ENCODE measurements at regions not wholly inside any gene's neighbourhood (a gene's known extent, or its start where the extent isn't known, plus 50 kb on each side); places are given as distances from the start of the nearest gene placed in this dataset.

DNA sequence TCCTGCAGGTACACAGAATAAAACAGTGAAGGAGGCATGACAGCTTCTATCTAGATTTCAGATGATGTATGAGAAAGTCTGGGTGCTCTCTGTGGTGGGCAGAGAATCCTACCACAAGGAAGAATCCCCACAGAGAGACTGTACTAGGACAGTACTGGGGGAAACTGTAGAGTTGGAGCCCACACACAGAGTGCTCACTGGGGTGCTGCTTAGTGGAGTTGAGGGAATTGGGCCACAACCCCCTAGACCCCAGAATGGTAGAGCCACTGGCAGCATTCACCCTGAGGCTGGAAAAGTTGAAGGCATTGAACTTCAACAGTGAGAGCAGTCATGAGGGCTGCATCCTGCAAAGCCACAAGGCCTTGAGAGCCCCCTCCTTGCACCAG is 62.2 kb upstream of the TNFRSF21 start:
- TF ChIP-seq, protein P1, sequence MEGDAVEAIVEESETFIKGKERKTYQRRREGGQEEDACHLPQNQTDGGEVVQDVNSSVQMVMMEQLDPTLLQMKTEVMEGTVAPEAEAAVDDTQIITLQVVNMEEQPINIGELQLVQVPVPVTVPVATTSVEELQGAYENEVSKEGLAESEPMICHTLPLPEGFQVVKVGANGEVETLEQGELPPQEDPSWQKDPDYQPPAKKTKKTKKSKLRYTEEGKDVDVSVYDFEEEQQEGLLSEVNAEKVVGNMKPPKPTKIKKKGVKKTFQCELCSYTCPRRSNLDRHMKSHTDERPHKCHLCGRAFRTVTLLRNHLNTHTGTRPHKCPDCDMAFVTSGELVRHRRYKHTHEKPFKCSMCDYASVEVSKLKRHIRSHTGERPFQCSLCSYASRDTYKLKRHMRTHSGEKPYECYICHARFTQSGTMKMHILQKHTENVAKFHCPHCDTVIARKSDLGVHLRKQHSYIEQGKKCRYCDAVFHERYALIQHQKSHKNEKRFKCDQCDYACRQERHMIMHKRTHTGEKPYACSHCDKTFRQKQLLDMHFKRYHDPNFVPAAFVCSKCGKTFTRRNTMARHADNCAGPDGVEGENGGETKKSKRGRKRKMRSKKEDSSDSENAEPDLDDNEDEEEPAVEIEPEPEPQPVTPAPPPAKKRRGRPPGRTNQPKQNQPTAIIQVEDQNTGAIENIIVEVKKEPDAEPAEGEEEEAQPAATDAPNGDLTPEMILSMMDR (IDR thresholded peaks at IDR 0.05; ENCODE audit: low read length), result no peak
- no peak for TF ChIP-seq EZH2 (IDR thresholded peaks at IDR 0.05; ENCODE audit: borderline replicate concordance, low read length)
